Stomach (tissue), 4 donors: ENCODE measurements at regions not wholly inside any gene's neighbourhood (a gene's known extent, or its start where the extent isn't known, plus 50 kb on each side); places are given as distances from the start of the nearest gene placed in this dataset.

ENCODE experiments used
- CTCF ChIP-seq, 7 experiments: fragments of 450-650 bp in 4 of 7; fragments of 200-600 bp in 3 of 7; sonication (generic) in 3 of 7; IDR thresholded peaks; one replicate each; pipeline ENCODE4 v1.5.1; 2016 to 2019; ENCODE audit warnings: antibody characterized with exemption in 7 of 7, control low read depth in 2 of 7, mild to moderate bottlenecking in 1 of 7
- POLR2A ChIP-seq, 4 donors: fragments of 450-650 bp; IDR thresholded peaks; one replicate each; pipeline ENCODE4 v1.6.1; 2016; ENCODE audit warnings: antibody characterized with exemption in 4 of 4, control low read depth in 2 of 4, mild to moderate bottlenecking in 1 of 4, moderate library complexity in 1 of 4
- POLR2AphosphoS5 ChIP-seq, 3 donors: sonication (generic); formaldehyde crosslinking; IDR thresholded peaks; one replicate each; pipeline ENCODE4 v1.6.1; 2016; ENCODE audit warnings: antibody characterized with exemption in 3 of 3

DNA sequence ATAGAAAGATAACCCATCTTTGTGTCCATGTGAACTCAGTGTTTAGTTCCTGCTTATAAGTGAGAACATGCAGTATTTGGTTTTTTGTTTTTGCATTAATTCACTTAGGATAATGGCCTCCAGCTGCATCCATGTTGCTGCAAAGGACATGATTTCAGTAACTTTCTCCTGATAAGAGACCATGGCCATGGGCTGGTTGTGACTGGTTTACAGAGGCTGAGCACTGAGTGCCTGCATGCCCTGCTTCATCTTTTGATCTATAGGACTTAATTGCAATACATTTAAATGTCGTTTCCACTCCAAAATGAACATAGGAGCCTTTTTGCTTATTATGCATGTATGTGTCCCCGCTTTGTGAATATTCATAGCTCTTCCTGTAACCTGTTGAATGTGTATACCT lies 101.3 kb upstream of the IGFBP3 start:
- no peak for TF ChIP-seq CTCF (IDR thresholded peaks at IDR 0.05)
- TF ChIP-seq POLR2A (IDR thresholded peaks at IDR 0.05) = no peak
- TF ChIP-seq POLR2AphosphoS5 (IDR thresholded peaks at IDR 0.05) = no peak
